ENCODE measurements at regions not wholly inside any gene's neighbourhood (a gene's known extent, or its start where the extent isn't known, plus 50 kb on each side); places are given as distances from the start of the nearest gene placed in this dataset.

GRCh38 chr5:98282521-98282920 is 490.9 kb upstream of the RGMB start:
- no peaks in the 10 kb centered on the region for H3K36me3 Mint-ChIP-seq (ENCODE audit: insufficient read depth in 2 of 2)
- ATAC-seq (replicated peaks in 1 of 2) = no peak
- H3K9me3 Mint-ChIP-seq = no peaks in the 10 kb centered on the region
- no peak overlapping the region for H3K27ac Mint-ChIP-seq
- no peak for DNase-seq
- no peaks in the 10 kb centered on the region for H3K4me1 Mint-ChIP-seq (ENCODE audit: low read depth)
- no peaks in the 10 kb centered on the region for H3K27me3 Mint-ChIP-seq (ENCODE audit: low read depth)
- H3K4me3 Mint-ChIP-seq = no peak overlapping the region

DNA sequence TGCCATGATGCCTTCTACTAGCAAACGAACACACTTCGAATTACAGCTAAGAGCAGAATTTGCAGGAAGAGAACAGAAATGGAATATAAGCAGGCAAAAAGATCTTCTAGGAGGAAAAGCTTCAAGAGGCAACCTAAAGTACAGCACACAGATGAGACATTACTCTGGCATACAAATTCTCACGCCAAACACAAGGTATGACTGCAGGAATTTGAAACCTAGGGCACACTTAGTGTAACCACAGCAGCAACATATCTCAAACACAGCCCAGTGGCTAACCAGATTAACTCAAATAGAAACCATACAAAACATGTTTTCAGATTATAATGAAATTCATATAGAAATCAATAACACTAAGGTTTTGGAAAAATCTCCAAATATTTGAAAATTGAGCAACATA is 481.0 kb upstream of the RGMB start:
- DNase-seq = no peak
- Mint-ChIP-seq H3K4me1 (ENCODE audit: low read depth) (no peaks in the 10 kb centered on the region), H3K36me3 (ENCODE audit: insufficient read depth in 2 of 2) (no peaks in the 10 kb centered on the region), H3K4me3 (no peak overlapping the region), H3K27me3 (ENCODE audit: low read depth) (no peaks in the 10 kb centered on the region), H3K9me3 (no peaks in the 10 kb centered on the region), H3K27ac (no peak overlapping the region)
- peak in 1 of 2 donors; percentile 70 for ATAC-seq (replicated peaks in 1 of 2)

- no peak overlapping the region for H3K4me3 Mint-ChIP-seq
- H3K36me3 Mint-ChIP-seq (ENCODE audit: insufficient read depth in 2 of 2) = no peaks in the 10 kb centered on the region
- H3K4me1 Mint-ChIP-seq (ENCODE audit: low read depth) = no peaks in the 10 kb centered on the region
- no peaks in the 10 kb centered on the region for H3K9me3 Mint-ChIP-seq
- no peak for ATAC-seq (replicated peaks in 1 of 2)
- peaks cover 1% of the 10 kb centered on the region for H3K27me3 Mint-ChIP-seq (ENCODE audit: low read depth)
- H3K27ac Mint-ChIP-seq = no peak overlapping the region
- DNase-seq = no peak
Observed at GRCh38 chr5:98296426-98296825, 477.0 kb upstream of the RGMB start.

GRCh38 chr5:98299435-98299834 is 474.0 kb upstream of the RGMB start:
- no peaks in the 10 kb centered on the region for H3K36me3 Mint-ChIP-seq (ENCODE audit: insufficient read depth in 2 of 2)
- ATAC-seq (replicated peaks in 1 of 2) = no peak
- no peaks in the 10 kb centered on the region for H3K4me1 Mint-ChIP-seq (ENCODE audit: low read depth)
- H3K27me3 Mint-ChIP-seq (ENCODE audit: low read depth) = peaks cover 6% of the 10 kb centered on the region
- H3K9me3 Mint-ChIP-seq = no peaks in the 10 kb centered on the region
- no peak overlapping the region for H3K4me3 Mint-ChIP-seq
- DNase-seq = no peak
- no peak overlapping the region for H3K27ac Mint-ChIP-seq

DNA sequence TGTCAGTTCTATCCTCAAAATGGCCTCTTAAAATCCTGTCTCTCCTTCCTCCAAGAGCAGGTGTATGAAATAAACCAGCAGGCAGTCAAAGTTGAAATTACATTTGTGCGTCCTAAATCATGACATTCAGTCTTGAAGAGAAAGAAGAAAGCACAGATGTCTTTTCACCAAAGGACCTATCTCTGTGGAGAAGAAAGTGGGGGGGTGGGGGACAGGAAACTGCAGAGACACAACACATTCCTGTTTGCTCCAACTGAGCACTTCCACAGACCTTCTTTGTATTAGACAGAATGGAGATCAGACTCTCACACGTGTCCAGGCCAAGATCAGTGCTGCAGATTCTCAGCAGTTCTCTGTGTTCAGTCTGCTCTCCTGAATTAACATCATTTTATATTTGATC is 471.9 kb upstream of the RGMB start:
- Mint-ChIP-seq H3K4me1 (ENCODE audit: low read depth) (no peaks in the 10 kb centered on the region), H3K9me3 (no peaks in the 10 kb centered on the region), H3K36me3 (ENCODE audit: insufficient read depth in 2 of 2) (no peaks in the 10 kb centered on the region), H3K27me3 (ENCODE audit: low read depth) (peaks cover 6% of the 10 kb centered on the region), H3K4me3 (no peak overlapping the region), H3K27ac (no peak overlapping the region)
- no peak for ATAC-seq (replicated peaks in 1 of 2)
- no peak for DNase-seq

GRCh38 chr5:98307811-98308210 is 465.7 kb upstream of the RGMB start:
- H3K9me3 Mint-ChIP-seq = no peaks in the 10 kb centered on the region
- H3K4me3 Mint-ChIP-seq = no peak overlapping the region
- H3K4me1 Mint-ChIP-seq (ENCODE audit: low read depth) = peaks cover 9% of the 10 kb centered on the region
- H3K27me3 Mint-ChIP-seq (ENCODE audit: low read depth) = peaks cover 6% of the 10 kb centered on the region
- peak in 1 of 2 donors; percentile 27 for ATAC-seq (replicated peaks in 1 of 2)
- H3K36me3 Mint-ChIP-seq (ENCODE audit: insufficient read depth in 2 of 2) = no peaks in the 10 kb centered on the region
- no peak overlapping the region for H3K27ac Mint-ChIP-seq
- no peak for DNase-seq

DNA sequence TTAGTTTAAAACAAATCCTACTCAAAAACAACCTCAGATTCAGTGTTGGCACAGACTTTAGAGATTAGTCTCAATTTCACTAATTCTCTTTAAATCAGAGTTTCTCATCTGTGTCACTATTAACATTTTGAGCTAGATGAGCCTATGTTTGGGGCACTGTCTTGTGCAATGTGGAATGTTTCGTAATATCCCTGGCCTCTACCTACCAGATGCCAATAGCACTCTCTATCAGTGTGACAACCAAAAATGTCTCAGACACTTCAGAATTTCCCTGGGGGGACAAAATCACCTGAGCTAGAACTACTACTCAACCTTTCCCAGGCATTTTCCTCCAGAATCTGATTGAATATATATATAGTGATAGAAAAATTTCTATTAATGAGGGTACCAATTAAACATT is 465.2 kb upstream of the RGMB start:
- no peak for ATAC-seq (replicated peaks in 1 of 2)
- Mint-ChIP-seq H3K27me3 (ENCODE audit: low read depth) (peaks cover 6% of the 10 kb centered on the region), H3K27ac (no peak overlapping the region), H3K36me3 (ENCODE audit: insufficient read depth in 2 of 2) (no peaks in the 10 kb centered on the region), H3K4me3 (no peak overlapping the region), H3K9me3 (no peaks in the 10 kb centered on the region), H3K4me1 (ENCODE audit: low read depth) (peaks cover 9% of the 10 kb centered on the region)
- DNase-seq = no peak

DNA sequence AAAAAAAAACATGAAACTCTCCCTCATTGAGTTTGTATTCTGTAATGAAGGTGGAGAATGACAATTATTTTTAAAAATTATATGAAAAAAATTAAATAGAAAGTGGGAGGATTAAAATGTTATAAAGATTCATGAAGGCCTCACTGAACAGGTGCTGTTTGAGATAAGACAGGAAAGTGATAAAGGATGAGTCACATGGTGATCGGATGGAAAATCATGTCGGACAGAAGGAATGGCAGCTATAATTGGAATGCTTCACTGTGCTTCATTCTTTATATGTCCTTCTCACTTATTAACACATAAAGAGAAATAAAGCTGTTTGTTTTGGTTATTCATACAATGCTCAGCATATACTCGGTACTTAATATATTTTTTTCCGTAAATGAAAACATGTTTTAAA is 464.5 kb upstream of the RGMB start:
- Mint-ChIP-seq H3K9me3 (no peaks in the 10 kb centered on the region), H3K27me3 (ENCODE audit: low read depth) (peaks cover 6% of the 10 kb centered on the region), H3K36me3 (ENCODE audit: insufficient read depth in 2 of 2) (no peaks in the 10 kb centered on the region), H3K4me1 (ENCODE audit: low read depth) (peaks cover 9% of the 10 kb centered on the region), H3K4me3 (no peak overlapping the region), H3K27ac (no peak overlapping the region)
- DNase-seq = no peak
- no peak for ATAC-seq (replicated peaks in 1 of 2)

DNA sequence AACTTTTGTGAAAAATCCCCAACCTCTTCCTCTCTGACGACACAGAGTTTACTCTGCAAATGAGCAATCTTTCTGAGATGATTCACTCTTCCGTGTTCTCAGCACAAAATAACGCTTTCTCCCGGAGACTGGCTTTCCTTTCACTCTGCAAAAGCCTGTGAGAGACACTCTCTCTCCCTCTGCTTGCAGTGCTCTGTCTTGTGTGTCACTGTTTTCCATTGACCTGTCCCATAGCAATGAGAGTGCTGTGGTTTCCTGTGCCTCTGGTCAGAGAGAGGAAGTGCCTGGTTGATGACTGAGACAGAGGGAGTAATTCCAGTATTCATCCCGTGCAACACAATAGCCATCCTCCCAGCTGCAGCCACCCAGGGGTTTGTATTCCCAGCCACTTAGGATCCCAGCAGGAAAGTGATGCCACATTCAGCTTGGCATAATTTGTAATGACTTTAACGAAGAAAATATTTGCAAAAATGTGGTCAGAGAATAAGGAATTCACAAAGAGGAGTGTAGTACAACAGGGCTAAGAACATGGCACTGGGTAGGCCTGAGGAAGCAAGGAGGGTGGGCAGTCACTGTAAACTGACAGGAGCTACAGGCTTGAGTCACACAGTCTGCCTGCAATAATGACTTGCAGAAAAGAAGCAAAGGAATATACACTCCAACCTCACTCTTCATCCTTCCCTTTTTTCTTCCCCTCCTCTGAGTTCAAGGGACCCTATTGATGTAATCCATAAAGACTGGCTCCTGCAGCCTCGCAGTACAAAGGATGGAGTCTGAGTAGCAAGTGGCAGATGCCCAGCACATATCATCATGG is 463.5 kb upstream of the RGMB start:
- DNase-seq (peak; percentile 7 to 51), ATAC-seq (replicated peaks in 1 of 2) (peak; percentile 88 to 91)
- H3K4me3 Mint-ChIP-seq = peak overlapping the region; percentile 7 to 74
- H3K36me3 Mint-ChIP-seq (ENCODE audit: insufficient read depth in 2 of 2) = no peaks in the 10 kb centered on the region
- H3K9me3 Mint-ChIP-seq = no peaks in the 10 kb centered on the region
- H3K27ac Mint-ChIP-seq = peak overlapping the region; percentile 18
- H3K27me3 Mint-ChIP-seq (ENCODE audit: low read depth) = peaks cover 6% of the 10 kb centered on the region
- peaks cover 9% of the 10 kb centered on the region for H3K4me1 Mint-ChIP-seq (ENCODE audit: low read depth)

DNA sequence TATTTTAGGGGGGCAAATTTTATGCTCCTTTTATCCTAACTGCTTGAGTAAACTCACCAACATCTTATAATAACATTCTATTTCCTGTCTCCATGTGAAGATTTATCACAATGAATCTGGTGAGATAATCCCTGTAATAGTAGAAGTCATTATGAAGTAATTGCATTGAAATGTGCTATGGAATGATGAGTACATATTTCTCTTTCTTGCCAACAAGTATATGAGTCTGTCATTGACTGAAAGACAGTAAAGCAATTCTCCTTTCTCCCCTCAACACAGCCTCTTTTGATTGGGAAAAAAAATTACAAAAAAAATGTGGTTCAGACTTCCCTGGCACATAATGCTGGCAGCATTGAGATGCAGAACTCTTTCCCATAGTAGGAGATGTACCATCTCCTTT is 459.2 kb upstream of the RGMB start:
- no peak overlapping the region for H3K4me3 Mint-ChIP-seq
- no peaks in the 10 kb centered on the region for H3K36me3 Mint-ChIP-seq (ENCODE audit: insufficient read depth in 2 of 2)
- peaks cover 6% of the 10 kb centered on the region for H3K27me3 Mint-ChIP-seq (ENCODE audit: low read depth)
- no peaks in the 10 kb centered on the region for H3K9me3 Mint-ChIP-seq
- no peak for ATAC-seq (replicated peaks in 1 of 2)
- DNase-seq = no peak
- no peak overlapping the region for H3K27ac Mint-ChIP-seq
- peaks cover 9% of the 10 kb centered on the region for H3K4me1 Mint-ChIP-seq (ENCODE audit: low read depth)

DNA sequence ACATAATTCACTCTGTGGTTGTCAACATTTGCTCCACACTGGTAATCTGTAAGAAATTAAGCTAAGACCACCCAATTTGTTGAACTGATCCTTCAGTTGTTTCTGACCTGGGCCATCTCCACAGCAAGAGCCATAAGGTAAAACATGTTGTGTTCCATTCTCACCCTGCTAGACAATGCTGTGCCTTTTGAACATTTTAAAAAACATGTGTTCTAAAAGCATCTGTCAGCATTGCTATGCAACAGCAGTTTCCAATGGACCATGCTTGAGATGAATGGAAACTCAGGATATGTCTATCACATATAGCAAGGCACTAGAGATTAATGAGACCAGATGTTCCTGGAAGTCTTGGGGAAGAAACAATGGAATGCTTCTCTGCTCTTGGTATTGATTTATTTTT is 455.1 kb upstream of the RGMB start:
- no peak for DNase-seq
- H3K27me3 Mint-ChIP-seq (ENCODE audit: low read depth) = no peaks in the 10 kb centered on the region
- no peak for ATAC-seq (replicated peaks in 1 of 2)
- no peak overlapping the region for H3K4me3 Mint-ChIP-seq
- no peaks in the 10 kb centered on the region for H3K36me3 Mint-ChIP-seq (ENCODE audit: insufficient read depth in 2 of 2)
- no peak overlapping the region for H3K27ac Mint-ChIP-seq
- no peaks in the 10 kb centered on the region for H3K4me1 Mint-ChIP-seq (ENCODE audit: low read depth)
- no peaks in the 10 kb centered on the region for H3K9me3 Mint-ChIP-seq

DNA sequence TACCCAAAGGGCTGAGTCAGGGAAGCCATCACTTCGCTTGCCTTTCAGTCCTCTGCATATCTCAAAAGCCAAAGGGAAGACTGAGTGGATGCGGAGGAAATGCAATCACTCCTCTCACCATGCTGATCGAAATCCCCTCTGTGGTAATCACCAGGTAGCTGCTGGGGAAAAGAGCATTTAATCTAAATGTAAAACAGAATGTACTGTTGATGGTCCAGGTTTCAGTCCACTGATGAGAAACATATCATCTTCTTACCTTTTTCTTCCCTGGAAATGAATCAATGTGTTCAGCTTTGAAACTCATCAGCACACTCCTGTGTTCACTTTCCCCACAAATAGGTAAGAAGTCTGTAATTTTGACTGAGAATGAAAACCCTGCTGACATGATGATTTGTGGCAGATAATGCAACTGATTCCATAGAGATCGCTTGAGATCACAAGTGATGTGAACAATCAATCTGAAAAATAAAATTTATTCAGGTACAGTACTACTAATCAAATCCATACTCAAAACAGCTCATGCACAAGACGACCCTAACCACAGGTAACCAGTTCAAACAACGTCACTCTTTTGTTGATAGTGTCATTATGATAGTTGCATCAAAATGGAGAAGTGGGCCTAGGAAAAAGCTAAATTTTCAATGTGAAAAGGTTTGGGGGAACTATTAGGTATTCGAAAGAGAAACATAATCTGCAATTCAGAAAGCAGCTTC is 454.0 kb upstream of the RGMB start:
- H3K4me1 Mint-ChIP-seq (ENCODE audit: low read depth) = no peaks in the 10 kb centered on the region
- H3K27me3 Mint-ChIP-seq (ENCODE audit: low read depth) = no peaks in the 10 kb centered on the region
- ATAC-seq (replicated peaks in 1 of 2) (peak; percentile 13 to 79), DNase-seq (peak in 1 of 2 donors; percentile 6)
- no peaks in the 10 kb centered on the region for H3K36me3 Mint-ChIP-seq (ENCODE audit: insufficient read depth in 2 of 2)
- peak overlapping the region in 1 of 2 donors; percentile 23 for H3K4me3 Mint-ChIP-seq
- no peaks in the 10 kb centered on the region for H3K9me3 Mint-ChIP-seq
- no peak overlapping the region for H3K27ac Mint-ChIP-seq

GRCh38 chr5:98320343-98320742 is 453.1 kb upstream of the RGMB start:
- Mint-ChIP-seq H3K27ac (no peak overlapping the region), H3K36me3 (ENCODE audit: insufficient read depth in 2 of 2) (no peaks in the 10 kb centered on the region), H3K27me3 (ENCODE audit: low read depth) (no peaks in the 10 kb centered on the region), H3K9me3 (no peaks in the 10 kb centered on the region), H3K4me3 (no peak overlapping the region), H3K4me1 (ENCODE audit: low read depth) (no peaks in the 10 kb centered on the region)
- DNase-seq (no peak), ATAC-seq (replicated peaks in 1 of 2) (no peak)

DNA sequence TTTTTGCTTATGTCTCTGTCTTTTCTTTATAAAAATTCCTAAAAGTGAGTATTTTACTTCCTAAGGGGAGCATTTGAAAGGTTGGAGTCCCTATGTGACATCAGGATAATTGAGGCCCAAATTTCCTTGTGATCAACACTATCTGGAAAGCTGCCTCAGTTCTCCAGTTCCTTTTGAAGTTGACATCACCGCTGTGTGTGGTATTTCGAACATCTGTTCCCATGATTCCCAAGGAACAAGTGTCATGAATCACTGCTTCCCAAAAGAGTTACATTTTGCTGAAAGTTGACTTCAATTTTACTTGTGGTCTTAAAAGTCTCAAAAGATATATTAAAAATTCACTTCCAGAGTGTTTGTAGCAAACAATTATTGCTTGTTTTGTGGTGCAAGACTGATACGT is 452.1 kb upstream of the RGMB start:
- no peak for DNase-seq
- Mint-ChIP-seq H3K36me3 (ENCODE audit: insufficient read depth in 2 of 2) (no peaks in the 10 kb centered on the region), H3K4me3 (no peak overlapping the region), H3K27ac (no peak overlapping the region), H3K4me1 (ENCODE audit: low read depth) (no peaks in the 10 kb centered on the region), H3K27me3 (ENCODE audit: low read depth) (no peaks in the 10 kb centered on the region), H3K9me3 (no peaks in the 10 kb centered on the region)
- ATAC-seq (replicated peaks in 1 of 2) = no peak
